Stimulated activated naive CD8-positive, alpha-beta T cell treated with anti-CD3 and anti-CD28 coated beads, Interleukin-15, Interleukin-2, amounts not matched to agents 100 U/mL and 50 U/mL, for 24 hours (primary cell): ENCODE measurements at regions not wholly inside any gene's neighbourhood (a gene's known extent, or its start where the extent isn't known, plus 50 kb on each side); places are given as distances from the start of the nearest gene placed in this dataset.
"Not testable (repeated sequence)": the region's sequence is repeated elsewhere in the genome, so short reads cannot be mapped to it uniquely, and the experiment has no call there.

Source experiments
- ATAC-seq: fragments of 150-1000 bp; cut with Tn5 transposase; one replicate; pipeline ENCODE4 v1.10.0; 2021
- DNase-seq: peaks from one replicate; pipeline ENCODE4 v3.0.0; 2021

DNA sequence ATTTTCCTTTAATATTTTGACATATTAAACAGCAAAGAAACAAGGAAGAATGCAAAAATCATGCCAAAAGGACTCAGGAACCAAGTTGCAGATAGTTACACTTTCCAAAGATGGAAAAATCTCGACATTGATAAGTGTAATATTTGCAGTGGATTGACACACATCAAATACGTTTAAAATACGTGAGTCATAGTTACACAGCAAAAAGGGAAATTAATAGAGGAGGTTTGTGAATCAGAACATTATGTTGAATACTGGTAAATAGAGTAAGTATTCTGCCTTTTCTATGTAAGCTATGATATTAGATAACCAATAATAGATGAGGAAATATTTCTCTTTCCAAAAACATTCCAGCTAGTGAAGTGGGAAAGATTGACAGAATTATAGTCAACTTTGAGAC, 1761.3 kb upstream of the IGFBP7 start:
- no peak for DNase-seq
- ATAC-seq: no peak

DNA sequence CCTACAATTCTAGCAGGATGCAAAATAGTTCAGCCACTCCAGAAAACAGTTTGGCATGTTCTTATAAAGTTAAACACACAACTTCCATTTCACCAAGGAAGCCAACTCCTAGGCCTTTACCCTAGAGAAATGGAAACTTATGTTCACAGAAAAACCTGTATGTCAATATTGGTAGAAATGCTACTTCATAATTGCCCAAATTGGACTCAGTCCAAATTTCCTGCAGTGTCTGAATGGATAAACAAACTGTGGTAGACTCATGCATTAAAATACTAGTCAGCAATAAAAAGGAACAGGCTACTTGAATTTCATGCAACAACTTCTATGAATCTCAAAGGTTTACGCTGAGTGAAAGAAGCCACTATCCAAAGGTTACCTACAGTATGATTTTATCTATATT, 1738.8 kb upstream of the IGFBP7 start:
- no peak for ATAC-seq

DNA sequence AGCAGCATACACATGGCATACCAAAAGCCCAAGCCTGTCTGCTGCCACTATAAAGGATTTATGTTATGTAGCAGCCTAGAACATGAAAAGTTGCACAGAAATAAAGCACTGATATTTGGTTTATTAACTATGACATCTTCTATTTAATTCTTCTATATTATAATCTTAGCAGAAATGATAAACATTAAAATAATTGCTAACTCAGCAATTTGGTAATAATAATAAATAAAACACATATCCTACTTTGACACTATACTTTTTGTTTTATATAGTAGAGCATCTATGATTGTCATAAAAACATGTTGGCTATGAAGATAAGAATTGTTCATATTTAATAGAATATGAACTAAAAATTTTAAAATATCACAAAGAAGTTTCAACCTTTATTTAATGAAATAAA, 1733.3 kb upstream of the IGFBP7 start:
- DNase-seq: no peak
- no peak for ATAC-seq

More for the DNA sequence above, 1738.8 kb upstream of the IGFBP7 start:
- no peak for DNase-seq

DNA sequence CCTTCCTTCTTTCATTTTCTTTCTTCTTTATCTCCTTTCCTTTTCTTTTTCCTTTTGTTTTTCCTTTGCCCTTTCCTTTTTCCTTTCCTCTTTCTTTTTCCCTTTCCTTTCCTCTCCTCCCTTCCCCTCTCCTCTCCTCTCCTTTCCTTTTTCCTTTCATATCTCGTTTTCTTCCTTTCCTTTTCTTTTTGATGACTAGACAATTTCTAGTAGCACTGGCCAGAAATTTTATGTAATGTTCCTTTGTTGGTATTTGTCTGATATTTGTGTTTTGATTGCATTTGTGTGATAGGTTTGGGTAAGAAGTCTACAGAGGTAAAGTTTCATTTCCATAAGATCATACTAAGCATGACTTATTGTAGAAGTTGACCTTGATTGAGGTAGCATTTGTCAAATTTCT, 1722.9 kb upstream of the IGFBP7 start:
- DNase-seq: no peak
- ATAC-seq: no peak

DNA sequence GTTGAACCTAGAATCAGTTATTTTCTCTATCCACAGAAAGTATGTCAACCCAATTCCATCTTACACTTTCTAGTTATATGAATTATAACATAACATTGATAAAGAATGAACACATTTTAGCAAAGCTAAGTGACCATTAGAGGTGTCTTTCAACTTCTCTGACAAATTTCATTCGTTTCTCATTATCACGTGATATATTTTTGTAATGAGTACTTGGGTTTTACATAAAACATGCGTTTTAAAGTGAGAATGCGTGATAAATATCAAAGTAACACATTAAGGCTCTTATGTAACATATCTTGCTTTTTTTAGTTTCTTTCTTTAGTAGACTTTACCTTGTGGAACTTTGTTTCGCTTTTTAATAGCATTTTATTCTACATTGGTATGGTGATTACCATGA, 1715.1 kb upstream of the IGFBP7 start:
- ATAC-seq: no peak
- no peak for DNase-seq

DNA sequence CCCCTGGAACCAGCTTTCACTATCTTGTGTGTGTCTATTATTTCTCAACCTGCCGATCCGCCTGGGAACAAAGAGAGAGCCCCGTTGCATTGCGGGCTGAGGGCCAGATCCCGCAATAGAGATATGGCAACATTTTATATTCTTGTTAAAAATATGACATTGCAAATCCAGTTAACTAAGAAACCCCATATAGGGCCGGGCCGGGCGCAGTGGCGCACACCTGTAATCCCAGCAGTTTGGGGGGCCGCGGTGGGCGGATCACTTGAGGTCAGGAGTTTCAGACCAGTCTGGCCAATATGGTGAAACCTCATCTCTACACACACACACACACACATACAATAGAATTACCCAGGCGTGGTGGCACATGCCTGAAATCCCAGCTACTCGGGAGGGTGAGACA, 1708.4 kb upstream of the IGFBP7 start:
- not testable (repeated sequence) for ATAC-seq, DNase-seq

DNA sequence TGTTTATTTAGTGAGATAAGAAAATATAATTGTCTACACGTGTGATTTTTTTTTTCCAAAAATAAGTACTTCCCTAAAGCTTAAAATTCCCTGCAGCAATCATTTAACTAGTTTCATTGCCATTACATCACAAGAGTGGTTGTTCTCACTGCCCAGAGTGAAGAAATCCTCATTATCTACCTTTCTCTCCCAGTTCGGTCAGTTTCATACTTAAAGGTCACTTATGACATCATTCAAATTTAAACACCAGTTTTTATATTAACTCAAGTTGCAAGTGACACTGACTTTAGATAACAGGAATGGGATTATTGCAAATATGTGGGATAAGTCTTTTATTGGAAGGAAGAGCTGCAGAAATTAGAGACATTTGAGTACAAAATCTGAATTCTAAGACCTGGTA, 1699.8 kb upstream of the IGFBP7 start:
- ATAC-seq (no peak), DNase-seq (no peak)

DNA sequence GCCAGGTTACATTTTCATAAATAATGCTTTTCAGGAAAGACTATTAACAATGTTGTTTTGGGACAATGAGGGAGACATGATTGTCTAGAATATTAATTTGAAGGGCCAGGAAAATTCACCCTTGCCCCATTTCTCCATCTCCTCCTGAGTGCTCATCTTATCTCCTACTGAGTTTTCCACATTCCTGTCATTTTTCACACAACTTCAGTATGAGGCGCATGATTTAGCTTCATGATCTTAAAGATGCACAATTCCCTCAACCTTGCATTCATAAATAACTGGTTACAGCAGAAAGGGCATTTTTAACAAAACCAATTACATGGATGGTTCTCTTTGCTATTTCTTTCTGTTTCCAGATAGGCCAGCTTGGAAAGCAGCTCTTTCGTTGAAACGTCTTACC, 1699.2 kb upstream of the IGFBP7 start:
- DNase-seq: no peak

DNA sequence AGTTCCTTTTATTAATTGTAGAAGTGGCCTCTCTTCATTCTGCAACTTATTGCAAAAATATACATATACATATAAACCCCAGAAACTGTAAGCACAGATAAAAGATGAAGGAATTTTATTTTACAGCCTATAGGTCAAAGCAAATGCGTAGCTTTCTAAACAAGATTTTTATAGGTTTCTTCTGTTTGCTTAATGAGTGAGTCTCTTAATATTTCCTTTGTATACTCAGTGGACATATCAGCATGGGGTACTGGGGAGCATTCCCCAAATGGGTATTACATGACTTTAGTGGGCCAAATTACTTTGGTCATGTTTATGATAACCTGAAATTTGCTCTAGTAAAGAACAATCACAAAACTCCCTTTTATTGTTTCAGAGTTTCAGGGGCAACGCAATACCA, 1698.6 kb upstream of the IGFBP7 start:
- no peak for DNase-seq
- no peak for ATAC-seq

More for the DNA sequence above, 1699.2 kb upstream of the IGFBP7 start:
- ATAC-seq: no peak

DNA sequence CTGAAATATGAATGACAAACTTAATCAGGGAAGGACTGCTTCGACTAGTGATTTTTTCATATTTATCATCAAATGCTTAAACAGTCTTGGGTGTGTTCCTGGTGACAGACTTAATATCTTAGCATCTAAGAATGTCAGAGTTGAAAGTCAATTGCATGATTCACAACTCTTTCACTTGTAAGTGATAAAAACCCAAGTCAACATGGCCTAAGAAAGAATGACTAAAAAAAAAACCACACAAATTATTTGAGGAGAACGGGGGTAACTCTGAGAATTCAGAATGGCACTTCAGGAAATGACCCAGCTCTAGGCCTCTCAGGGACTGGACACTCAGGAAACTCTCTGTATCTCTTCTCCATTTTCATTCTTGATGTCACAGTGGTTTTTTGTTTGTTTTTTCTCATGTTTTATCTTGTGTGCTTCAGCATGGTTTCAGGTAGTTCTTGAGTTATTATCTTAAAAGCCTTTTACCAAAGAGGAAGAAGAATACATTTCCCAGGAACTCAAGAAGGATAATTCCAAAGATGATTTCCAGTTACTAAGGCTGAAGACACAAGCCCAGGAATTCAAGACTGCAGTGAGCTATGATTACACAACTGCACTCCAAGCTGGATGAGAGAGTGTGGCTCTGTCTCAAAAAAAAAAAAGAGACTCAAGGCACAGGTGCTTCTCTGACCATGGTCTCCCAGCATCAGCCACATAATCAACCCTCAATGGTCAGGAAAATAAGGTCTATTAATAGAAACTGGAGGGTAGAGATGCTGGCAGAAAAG, 1697.8 kb upstream of the IGFBP7 start:
- no peak for ATAC-seq
- no peak for DNase-seq

DNA sequence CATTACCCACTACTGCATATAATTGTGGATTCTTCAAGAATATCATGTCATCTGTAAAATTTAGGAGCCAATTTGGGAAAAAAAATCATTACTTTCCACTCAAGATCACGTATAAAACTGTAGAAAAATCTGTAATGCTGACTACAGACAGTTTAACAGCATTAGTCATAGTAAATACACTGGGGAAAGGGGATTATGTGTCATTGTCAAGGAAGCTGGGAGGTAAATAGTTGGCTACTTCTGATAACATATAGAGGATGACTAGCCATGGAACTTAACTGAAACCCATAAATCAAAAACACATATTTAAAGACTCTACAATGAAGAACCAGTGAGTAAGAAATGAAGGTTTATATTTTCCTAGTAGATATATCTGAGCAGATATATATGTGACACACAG, 1666.4 kb upstream of the IGFBP7 start:
- no peak for ATAC-seq

DNA sequence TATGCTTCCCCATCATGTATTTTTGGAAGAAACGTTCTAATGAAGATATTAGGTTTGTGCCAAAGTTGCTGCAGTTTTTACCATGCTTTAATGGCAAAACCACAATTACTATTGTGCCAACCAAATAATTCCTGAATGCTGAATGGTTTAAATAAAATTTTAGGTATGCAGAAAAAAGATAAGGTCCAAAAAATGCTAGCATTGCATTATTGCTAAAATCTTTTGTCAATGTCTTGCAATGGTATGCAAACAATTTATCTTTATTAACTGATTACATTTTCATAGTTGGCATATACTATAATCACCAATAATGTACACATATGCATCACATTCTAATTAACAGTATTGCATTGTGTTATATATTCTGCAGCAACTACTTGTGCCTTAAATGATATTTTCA, 1657.4 kb upstream of the IGFBP7 start:
- ATAC-seq (no peak), DNase-seq (no peak)

More for the DNA sequence above, 1666.4 kb upstream of the IGFBP7 start:
- DNase-seq: no peak

DNA sequence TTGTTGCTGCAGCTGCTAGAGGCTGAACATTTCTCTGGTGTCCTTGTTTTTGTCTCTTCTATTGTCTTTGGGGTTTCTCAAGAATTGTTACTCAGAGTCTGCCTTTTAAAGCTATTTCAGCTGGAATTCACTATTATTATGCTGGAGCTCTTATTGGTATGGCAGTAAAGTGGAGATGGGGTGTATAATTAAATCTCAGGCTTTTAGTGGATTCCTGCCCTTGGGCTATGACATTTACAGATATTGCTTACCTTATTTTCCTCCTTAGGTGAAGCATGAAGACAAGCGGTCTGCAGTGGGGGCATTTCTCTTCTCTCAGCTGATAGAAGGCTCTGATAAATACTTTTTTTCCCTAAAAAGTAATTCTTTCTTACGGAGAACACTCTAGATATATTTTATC, 1656.6 kb upstream of the IGFBP7 start:
- no peak for DNase-seq
- ATAC-seq: no peak

DNA sequence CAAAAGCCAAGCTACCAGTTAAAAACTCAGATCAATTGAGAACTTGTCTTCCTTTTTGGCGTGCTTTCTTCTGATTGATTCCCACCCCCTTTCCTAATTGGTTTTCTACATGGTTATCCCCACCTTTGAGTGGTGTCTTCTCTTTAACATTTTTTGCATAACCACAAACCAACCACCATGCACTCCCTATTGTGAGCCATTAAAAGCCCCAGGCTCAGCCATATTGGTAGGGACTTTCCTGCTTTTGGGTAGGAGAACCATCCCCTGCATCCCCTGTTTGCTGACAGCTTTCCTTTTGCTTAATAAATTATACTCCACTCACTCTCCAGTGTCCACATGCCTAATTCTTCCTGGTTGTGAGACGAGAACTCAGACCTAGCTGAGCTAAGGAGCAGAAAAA, 1651.4 kb upstream of the IGFBP7 start:
- ATAC-seq (no peak), DNase-seq (no peak)

DNA sequence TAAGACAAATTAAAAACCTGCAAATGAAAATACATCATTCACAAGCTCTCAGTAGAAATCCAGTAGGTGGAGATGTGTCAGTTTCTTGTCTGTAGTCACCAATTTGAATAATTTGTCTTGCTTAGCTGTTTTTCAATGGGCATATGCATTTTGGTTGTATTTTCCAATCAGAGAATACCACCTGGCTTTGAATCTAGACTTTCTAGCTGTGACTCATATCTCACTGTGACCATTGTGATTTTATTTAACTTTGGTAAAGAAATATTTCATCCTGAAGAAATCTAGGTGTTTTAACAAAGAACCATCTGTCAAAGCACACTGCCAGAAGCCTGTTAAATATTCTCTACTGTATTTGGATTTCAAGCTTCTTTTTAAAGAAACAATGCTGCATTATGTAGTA, 1650.6 kb upstream of the IGFBP7 start:
- DNase-seq (no peak), ATAC-seq (no peak)

DNA sequence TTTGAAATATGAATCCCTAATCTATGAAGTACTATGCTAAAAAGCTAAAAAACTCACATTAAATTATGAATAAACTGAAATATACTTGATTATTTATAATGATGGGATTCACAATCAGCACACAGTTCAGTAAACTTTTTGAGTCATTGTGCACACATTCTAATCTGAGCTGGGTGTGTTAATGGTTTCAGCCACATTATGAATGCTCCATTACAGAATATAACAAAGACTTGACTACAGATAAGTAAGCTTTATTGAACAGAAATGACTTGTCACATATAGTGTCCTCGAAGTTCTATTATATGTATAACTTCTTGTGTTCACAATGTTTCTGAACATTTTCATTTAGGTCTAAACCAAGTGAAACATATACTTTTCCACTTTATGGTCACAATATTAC, 1649.9 kb upstream of the IGFBP7 start:
- ATAC-seq: no peak
- no peak for DNase-seq

DNA sequence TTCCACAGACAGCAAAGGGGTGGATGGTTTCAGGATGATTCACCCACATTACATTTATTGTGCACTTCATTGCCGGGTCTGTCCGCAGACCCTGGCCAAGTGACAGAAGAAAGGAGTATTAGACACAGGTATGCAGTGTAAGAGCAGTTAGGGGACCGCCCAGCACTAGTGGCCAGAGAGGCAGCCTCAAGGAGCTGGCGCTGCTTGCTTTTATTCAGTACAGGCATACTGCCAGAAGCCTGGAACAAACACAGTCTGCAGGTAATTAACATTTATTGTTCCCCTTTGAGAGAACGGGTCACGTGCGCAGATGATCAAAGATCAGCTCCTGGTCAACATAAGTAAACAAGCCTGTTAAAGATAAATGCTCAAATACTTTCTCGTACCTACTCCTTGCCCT, 1639.0 kb upstream of the IGFBP7 start:
- ATAC-seq: no peak
- no peak for DNase-seq

DNA sequence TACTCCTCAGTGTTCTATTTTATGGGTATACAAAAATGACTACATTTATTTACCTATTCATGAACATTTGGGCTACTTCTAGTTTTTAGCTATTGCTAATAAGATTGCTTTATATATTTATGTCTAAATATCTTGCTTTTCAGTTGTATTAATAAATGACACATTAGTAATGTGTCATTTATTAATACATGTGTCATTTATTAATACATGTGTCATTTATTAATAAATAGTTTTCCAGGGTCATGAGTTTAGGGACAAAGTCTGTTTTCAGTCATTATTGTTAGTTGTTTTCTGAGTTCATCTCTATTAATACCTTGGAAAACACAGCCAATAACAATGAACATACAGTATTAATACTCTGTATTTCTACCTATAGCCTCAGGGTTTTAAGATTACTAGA, 1630.7 kb upstream of the IGFBP7 start:
- ATAC-seq: no peak

DNA sequence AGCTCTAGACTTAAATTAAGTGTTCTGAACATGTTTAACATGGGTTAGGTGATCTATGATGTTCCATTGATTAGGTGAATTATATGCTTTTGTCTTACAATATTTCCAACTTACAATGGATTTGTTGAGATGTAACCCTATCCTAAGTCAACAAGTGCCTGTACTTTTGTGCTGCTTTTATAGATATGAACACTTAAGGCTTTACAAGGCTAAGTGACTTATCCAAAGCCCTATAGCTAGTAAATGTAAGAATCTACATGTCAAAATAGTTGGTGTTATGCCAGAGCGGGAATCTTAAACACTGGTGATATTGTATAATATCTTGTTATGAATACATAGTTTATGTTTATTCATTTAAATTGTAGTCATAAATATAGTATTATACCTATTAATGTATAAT, 1629.1 kb upstream of the IGFBP7 start:
- DNase-seq (no peak), ATAC-seq (no peak)

More for the DNA sequence above, 1630.7 kb upstream of the IGFBP7 start:
- DNase-seq: no peak

DNA sequence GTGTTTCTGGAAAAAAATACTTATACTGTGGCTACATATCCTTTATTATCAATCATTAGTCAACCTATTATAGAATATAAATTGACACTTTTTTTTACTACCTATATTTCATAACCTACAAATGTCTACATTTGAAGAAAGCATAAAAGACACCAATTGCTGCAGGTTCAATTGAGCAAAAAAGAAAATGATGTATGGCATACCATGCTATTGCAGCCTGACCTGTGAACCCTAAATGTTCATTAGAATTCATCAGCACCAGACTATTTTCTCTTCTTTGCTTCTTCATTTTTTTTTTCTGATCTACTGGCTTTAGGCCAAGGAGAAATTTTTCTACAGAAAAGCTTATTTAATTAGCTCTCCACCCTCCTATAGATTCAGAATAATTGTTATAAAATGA, 1628.2 kb upstream of the IGFBP7 start:
- ATAC-seq: no peak

DNA sequence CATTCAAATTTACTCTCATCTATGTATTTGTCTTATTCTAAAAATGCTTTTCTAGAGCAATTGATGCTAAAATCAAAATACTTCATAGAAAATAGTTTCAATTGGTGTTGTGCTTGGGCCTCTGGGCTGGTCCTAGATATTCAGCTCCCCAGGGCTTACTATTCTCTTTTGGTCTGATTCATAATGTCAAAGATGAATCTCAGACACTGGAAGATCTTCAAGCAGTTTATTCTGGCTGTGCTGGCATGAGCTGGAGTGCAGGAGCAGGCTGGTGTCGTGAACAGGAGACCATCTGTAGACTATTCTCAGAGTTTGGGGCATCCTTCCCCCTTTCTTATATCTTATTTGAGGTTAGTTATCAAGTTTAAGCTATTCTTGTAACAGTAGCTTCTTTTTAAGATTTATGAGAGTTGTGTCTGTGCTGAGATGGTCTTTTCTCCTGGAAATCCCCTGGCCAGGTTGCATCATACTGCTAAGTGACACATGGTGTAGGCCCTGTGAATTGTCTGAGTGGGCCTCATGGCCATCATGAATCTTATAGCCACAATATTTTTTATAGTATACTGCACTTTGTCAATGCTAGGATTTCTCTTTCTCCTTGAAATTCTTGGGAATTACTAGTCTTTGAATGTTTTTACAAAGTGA, 1624.0 kb upstream of the IGFBP7 start:
- DNase-seq: no peak
- ATAC-seq: no peak

More for the DNA sequence above, 1628.2 kb upstream of the IGFBP7 start:
- no peak for DNase-seq

DNA sequence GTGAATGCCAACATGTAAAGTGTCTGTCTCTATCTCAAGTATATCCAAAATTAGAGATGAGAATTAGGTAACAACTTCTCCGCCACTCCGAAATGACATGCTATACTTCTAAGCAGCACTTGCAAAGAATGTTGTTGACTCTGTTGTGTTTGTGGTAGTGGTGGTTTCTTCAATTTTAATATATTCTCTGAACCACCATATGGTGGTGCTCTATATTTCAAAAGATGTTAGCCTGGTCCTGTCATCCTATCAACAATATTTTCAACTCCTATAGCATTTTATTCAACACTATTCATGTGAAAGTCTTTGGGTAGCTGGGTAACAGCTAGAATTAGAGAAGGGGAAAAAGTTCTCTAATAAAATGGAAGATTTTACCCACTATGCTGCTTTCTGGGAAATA, 1622.8 kb upstream of the IGFBP7 start:
- ATAC-seq: no peak
- DNase-seq: no peak

DNA sequence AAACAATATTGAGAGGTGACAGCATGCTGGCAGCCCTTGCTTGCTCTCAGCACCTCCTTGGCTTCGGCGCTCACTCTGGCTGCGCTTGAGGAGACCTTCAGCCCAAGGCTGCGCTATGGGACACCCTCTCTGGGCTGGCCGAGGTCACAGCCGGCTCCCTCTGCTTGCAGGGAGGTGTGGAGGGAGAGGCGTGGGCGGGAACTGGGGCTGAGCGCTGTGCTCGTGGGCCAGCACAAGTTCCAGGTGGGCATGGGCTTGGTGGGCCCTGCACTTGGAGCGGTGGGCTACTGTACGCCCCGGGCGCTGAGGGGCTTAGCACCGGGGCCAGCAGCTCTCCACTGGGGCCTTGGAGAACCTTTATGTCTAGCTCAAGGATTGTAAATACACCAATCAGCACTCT, 1613.8 kb upstream of the IGFBP7 start:
- DNase-seq (no peak), ATAC-seq (no peak)

DNA sequence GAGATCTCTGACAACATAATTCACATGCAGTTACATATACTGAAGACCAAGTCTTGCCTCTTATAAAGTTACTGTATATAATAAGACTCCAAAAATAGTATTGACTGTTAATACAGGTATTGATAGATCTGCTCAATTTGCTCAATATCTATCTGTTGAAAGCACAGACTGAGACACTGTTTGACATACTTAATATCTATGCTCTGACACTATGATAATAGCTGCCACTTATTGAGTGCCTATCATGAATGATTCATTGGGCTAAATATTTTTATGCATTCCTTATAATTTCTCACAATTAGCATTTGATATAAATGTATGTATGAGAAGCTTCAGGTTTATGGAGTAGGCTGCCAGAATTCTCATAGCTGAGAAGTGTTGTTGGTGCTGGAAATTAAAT, 1600.9 kb upstream of the IGFBP7 start:
- DNase-seq: no peak
- ATAC-seq: no peak
